Progenitor cell of endocrine pancreas (in vitro differentiated cells): ENCODE measurements at regions not wholly inside any gene's neighbourhood (a gene's known extent, or its start where the extent isn't known, plus 50 kb on each side); places are given as distances from the start of the nearest gene placed in this dataset.

Experiments used
- DNase-seq: peaks from one replicate; pipeline ENCODE4 v3.0.0; 2021; ENCODE audit warnings: low spot score; ENCODE audit not compliant: unreplicated experiment
- H3K27ac Mint-ChIP-seq: 2 replicates; pipeline ENCODE4 v1.8.0; 2021; ENCODE audit warnings: mild to moderate bottlenecking, moderate library complexity, mixed read lengths
- H3K27me3 Mint-ChIP-seq: 2 replicates; pipeline ENCODE4 v1.8.0; 2021; ENCODE audit warnings: mixed read lengths
- H3K36me3 Mint-ChIP-seq: 2 replicates; pipeline ENCODE4 v1.8.0; 2022; ENCODE audit warnings: mixed read lengths; ENCODE audit not compliant: insufficient read depth
- H3K4me1 Mint-ChIP-seq: 2 replicates; pipeline ENCODE4 v1.8.0; 2021; ENCODE audit warnings: low read depth, mixed read lengths
- H3K4me3 Mint-ChIP-seq: 2 replicates; pipeline ENCODE4 v1.8.0; 2021; ENCODE audit warnings: low read depth, mild to moderate bottlenecking, moderate library complexity, mixed read lengths
- H3K9me3 Mint-ChIP-seq: 2 replicates; pipeline ENCODE4 v1.8.0; 2021; ENCODE audit warnings: low read depth, mixed read lengths
- TF ChIP-seq, protein P1 (sequence below): fragments of 200-600 bp; sonication (generic); IDR thresholded peaks from one replicate; pipeline ENCODE4 v1.5.0; 2021; ENCODE audit warnings: antibody characterized with exemption, mild to moderate bottlenecking; ENCODE audit not compliant: unreplicated experiment

DNA sequence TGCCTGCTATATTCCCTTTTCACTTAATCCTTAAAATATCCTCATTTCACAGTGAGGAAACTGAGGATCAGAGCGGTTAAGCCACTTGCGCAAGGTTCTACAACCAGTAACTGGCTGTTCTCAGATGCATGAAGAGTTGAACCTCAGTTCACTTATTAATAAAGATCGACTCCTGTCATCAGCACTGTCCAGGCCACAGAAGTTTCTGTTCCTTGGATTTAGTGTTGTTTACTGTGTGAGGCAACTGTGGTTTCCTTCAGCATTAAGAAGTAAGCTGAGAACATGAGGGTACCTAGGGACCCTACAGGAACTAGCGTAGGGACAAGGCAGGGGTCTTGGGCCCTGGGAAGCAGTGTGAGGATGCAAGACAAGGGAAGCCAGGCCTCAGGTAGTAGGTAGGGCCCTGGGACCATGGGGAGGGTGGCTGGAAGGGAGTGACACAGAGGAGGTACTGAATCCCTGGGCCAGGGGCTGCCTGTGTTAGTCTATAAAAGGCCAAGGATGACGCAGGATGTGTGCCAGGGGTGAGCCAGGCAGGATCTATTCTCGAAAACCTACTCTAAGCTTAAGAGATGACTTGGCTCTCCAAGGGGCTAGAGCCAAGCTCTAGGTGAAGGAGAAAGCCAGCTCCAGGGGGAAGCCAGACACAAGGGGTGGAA, 181.2 kb upstream of the CSF3R start:
- no peaks in the 10 kb centered on the region for H3K4me1 Mint-ChIP-seq
- no peak for DNase-seq
- no peaks in the 10 kb centered on the region for H3K9me3 Mint-ChIP-seq
- no peak overlapping the region for H3K4me3 Mint-ChIP-seq
- TF ChIP-seq, protein P1, sequence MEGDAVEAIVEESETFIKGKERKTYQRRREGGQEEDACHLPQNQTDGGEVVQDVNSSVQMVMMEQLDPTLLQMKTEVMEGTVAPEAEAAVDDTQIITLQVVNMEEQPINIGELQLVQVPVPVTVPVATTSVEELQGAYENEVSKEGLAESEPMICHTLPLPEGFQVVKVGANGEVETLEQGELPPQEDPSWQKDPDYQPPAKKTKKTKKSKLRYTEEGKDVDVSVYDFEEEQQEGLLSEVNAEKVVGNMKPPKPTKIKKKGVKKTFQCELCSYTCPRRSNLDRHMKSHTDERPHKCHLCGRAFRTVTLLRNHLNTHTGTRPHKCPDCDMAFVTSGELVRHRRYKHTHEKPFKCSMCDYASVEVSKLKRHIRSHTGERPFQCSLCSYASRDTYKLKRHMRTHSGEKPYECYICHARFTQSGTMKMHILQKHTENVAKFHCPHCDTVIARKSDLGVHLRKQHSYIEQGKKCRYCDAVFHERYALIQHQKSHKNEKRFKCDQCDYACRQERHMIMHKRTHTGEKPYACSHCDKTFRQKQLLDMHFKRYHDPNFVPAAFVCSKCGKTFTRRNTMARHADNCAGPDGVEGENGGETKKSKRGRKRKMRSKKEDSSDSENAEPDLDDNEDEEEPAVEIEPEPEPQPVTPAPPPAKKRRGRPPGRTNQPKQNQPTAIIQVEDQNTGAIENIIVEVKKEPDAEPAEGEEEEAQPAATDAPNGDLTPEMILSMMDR: no peak
- H3K27ac Mint-ChIP-seq: no peak overlapping the region
- peaks cover 43% of the 10 kb centered on the region for H3K27me3 Mint-ChIP-seq
- no peaks in the 10 kb centered on the region for H3K36me3 Mint-ChIP-seq

DNA sequence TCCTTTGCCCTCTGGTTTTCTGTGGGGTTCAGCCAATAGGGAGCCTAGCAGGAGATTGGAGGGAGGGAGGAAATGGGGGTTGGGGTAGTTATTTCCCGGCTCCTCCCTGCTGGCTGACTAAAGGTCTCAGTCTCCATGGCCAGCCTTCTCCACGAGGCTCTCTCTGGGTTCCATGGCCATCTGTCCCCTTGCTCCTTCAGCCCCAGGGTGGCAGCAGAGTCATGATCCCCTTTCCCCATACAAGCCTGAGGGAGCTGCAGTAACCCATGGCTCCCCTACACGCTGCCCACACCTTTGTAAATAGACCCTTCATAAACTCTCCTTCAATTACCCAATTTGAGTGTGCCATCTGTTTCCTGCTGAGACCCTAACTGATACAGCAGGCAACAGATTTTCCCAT, 176.1 kb upstream of the CSF3R start:
- Mint-ChIP-seq H3K4me1 (peaks cover 2% of the 10 kb centered on the region), H3K27ac (no peak overlapping the region), H3K36me3 (no peaks in the 10 kb centered on the region), H3K4me3 (no peak overlapping the region), H3K9me3 (no peaks in the 10 kb centered on the region), H3K27me3 (peaks cover 35% of the 10 kb centered on the region)
- TF ChIP-seq, protein P1: no peak
- DNase-seq: no peak

DNA sequence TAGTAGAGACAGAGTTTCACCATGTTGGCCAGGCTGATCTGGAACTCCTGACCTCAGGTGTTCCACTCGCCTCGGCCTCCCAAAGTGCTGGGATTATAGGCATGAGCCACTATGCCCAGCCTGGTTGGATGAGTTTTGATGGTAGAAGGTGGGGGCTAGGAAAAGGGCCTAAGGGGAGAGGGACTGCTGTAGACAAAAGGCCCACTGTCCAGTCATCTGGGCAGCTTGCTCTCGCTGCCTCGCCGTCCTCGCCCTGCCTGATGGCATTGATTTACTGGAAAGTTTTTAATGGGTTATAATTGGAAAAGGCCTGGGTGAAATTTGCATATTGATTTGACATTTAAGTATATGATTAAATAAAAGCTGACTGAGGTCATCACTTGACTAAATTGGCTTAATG, 175.1 kb upstream of the CSF3R start:
- Mint-ChIP-seq H3K27me3 (peaks cover 39% of the 10 kb centered on the region), H3K27ac (no peak overlapping the region)
- TF ChIP-seq, protein P1: no peak

DNA sequence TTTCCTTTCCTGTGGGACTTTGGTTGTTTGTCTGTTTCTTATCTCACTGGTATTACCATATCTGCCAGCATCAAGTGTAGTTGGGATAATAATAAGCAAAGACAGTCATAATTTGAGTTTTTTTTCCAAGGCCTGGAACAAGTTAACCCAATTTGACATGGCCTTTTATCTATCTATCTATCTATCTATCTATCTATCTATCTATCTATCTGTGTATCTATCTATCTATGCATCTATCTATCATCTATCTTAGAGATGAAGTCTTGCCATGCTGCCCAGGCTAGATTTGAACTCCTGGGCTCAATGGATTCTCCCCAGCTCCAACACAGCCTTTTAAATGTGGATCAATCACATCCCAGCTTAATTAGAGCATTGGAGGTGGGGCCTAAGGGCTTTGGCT, 174.1 kb upstream of the CSF3R start:
- peaks cover 47% of the 10 kb centered on the region for H3K27me3 Mint-ChIP-seq
- TF ChIP-seq, protein P1: no peak
- no peak overlapping the region for H3K4me3 Mint-ChIP-seq
- no peak overlapping the region for H3K27ac Mint-ChIP-seq
- no peaks in the 10 kb centered on the region for H3K9me3 Mint-ChIP-seq
- H3K4me1 Mint-ChIP-seq: peaks cover 2% of the 10 kb centered on the region
- no peak for DNase-seq
- no peaks in the 10 kb centered on the region for H3K36me3 Mint-ChIP-seq

More for the DNA sequence above, 175.1 kb upstream of the CSF3R start:
- Mint-ChIP-seq H3K9me3 (no peaks in the 10 kb centered on the region), H3K4me1 (peaks cover 2% of the 10 kb centered on the region), H3K4me3 (no peak overlapping the region), H3K36me3 (no peaks in the 10 kb centered on the region)
- no peak for DNase-seq

DNA sequence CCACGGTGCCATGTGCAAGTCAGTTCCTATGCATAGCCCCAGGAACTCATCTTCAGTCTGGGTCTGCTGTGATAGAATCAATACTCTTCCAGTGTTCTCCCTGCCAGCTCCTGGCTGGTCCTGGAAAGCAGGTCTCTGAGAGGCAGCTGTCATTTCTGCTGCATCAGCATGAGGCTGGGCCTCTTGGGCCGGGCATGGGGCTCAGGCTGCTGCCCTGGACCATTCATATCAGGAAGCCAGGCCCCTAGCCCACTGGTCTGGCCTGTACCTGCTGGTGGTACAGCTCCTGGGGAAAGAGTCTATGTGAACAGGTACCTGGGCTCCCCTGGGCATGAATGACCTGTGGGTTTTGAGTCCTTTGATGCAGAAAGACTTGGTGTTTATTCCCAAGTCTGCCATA, 173.6 kb upstream of the CSF3R start:
- TF ChIP-seq, protein P1: no peak
- Mint-ChIP-seq H3K4me3 (no peak overlapping the region), H3K9me3 (no peaks in the 10 kb centered on the region), H3K36me3 (no peaks in the 10 kb centered on the region), H3K4me1 (peaks cover 2% of the 10 kb centered on the region), H3K27me3 (peaks cover 47% of the 10 kb centered on the region), H3K27ac (no peak overlapping the region)
- DNase-seq: no peak
